Hematopoietic multipotent progenitor cell treated with erythropoietin and hydrocortisone succinate and interleukin-3 and kit ligand, for 8 days (in vitro differentiated cells): ENCODE measurements at regions not wholly inside any gene's neighbourhood (a gene's known extent, or its start where the extent isn't known, plus 50 kb on each side); places are given as distances from the start of the nearest gene placed in this dataset.
"Not testable (repeated sequence)": the region's sequence is repeated elsewhere in the genome, so short reads cannot be mapped to it uniquely, and the experiment has no call there.

Experiments
- DNase-seq: peaks from one replicate; pipeline ENCODE4 v3.0.0-alpha.2; 2015

- no peak for DNase-seq
Measured at GRCh38 chr18:22705328-22705727, 227.8 kb upstream of the RBBP8 start.

GRCh38 chr18:22706025-22706424 lies 227.1 kb upstream of the RBBP8 start:
- not testable (repeated sequence) for DNase-seq

GRCh38 chr18:22709288-22710060 lies 223.7 kb upstream of the RBBP8 start:
- DNase-seq, result no peak

DNA sequence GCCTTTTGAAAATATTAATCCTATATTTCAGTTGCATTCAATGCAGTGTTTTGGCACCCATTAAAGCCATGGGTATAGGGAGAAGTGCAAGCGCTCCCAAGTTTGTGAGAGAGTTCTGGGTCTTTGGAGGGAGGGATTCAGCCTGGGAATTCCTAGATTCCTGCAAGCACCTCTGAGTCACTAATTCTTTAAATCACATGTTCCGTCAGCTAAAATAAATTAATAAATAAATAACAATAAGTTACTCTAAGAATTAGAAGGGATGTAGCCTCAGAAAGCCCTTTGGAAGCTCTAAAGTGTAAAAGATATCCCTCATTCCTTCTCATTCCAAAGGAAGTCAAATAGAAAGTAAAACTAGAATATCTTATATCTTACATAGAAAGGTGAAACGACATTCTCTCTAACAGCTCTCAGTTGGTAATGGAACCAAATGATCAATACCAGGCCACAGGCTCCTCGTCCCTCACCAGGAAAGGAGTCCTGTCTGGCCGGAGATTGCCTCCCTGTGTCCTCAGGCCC lies 222.4 kb upstream of the RBBP8 start:
- DNase-seq, result no peak

- no peak for DNase-seq
Measured at GRCh38 chr18:22711192-22711685, 221.9 kb upstream of the RBBP8 start.

GRCh38 chr18:22713511-22713910 lies 219.6 kb upstream of the RBBP8 start:
- DNase-seq, result no peak

GRCh38 chr18:22717536-22717935 lies 215.6 kb upstream of the RBBP8 start:
- not testable (repeated sequence) for DNase-seq

DNA sequence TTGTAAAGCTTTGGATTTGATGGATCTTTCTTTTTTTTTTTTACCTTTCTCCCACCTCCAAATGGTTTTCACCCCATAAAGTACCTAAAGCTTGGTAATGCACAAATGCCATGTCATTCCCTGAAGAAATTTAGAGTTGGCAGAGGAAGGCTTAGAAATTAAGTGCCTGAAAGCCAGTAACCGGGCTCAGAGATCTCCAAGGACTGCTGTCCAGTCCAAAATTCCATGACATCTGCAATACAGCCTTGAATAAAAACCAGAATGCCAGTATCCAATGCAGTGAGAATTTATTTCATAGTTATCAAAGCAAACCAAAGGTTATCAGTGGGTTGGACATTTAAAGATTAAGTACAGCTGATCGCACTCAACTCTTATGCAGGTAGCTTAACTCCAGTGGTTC lies 209.9 kb upstream of the RBBP8 start:
- no peak for DNase-seq

- no peak for DNase-seq
Measured at GRCh38 chr18:22723773-22724172, 209.4 kb upstream of the RBBP8 start.

DNA sequence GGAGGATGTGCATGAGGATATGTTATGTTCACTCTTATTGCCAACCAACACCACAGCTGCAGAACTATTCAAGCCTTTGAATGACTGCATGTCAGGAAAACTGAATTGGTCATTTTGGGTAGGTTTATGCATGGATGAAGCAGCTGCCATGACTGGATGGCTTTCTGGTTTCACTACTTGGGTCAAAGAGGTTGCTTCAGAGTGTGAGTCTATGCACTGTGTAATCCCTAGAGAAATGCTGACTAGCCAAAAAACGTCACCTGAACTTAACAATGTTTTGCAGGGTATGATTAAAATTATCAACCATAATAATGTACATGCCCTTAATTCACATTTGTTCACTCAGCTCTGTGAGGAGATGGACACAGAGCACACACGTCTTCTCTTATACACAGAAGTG lies 206.7 kb upstream of the RBBP8 start:
- DNase-seq, result no peak

GRCh38 chr18:22728016-22728415 lies 205.1 kb upstream of the RBBP8 start:
- no peak for DNase-seq

- DNase-seq, result no peak
Measured at GRCh38 chr18:22728481-22729105, 204.5 kb upstream of the RBBP8 start.

GRCh38 chr18:22731398-22731797 lies 201.7 kb upstream of the RBBP8 start:
- no peak for DNase-seq

DNA sequence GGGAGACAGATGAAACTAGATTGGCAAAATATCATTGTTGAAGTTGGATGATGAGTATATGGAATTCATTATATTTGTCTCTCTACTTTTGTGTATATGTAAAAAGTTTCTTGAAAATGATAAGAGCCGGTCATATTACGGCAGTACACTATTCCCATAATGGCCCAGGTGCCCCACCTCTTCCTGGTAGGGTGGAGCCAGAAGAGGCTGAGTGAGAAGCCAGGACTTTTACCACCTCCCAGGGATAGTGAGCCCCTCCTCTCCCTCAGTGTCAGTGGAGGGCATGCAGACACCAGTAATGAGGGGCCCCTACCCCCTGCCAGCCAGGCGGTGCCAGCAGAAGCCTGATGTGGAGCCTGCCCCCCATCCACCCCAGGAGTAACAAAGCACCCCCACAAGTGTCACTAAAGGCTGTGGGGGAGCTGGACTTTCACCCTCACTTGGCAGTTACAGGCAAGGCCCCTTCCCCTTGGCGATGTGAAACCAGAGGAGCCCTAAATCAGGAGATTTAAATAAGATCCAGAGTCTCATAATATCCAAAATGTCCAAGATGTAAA lies 198.9 kb upstream of the RBBP8 start:
- DNase-seq, result no peak

DNA sequence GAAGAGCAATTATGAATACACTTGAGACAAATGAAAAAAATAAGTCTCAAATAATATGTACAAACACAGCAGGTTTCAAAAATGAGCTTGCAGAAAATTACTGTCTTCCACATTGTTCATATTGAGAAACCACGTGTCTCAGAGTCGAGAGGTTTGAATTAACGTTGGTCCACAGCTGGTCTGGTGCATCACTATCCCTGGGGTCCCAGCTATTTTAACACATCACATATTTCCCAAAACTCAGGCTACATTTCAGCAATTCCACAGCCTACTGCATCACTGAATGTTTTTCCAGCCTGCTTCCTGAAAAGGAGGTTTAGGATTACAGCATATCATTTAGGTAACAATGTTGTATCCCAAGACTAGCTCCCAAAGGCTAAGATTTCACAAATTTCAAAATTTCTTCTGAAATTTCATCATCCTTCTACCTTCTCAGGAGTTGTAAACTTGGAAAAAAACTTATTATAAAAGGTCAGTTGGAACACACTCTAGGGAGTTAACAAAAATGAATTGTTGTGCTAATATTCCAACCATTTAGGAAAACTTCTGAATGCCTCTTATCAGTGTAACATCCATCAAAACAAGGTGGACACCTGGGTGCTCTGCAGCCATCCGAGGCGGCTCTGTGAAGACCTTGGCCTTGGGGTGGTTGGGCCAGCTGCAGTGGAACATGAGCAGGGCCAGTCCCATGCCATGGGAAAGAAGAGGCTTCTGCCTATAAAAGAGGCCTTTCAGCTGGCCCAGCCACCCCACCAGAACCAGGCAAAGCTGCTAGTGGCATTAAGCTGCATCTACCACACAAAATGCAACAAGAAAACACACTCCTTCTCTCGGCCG lies 198.1 kb upstream of the RBBP8 start:
- DNase-seq, result no peak

DNA sequence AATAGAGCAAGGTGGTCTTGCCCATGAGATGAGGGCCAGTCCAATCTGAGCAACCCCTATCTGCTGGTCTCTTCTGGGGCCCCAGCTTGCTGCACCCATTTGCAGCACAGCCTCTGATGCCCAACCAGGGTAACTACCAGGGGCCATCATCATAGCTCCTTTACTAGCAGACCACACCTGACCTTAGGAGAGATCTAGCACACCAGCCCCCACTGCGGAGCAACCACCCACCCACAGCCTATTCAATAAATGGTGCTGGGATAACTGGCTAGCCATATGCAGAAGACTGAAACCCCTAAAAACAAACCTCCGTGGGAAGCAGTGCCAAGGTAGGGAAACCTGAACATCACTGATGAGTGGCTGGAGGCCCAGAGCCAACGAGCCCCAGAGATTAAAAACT lies 196.1 kb upstream of the RBBP8 start:
- no peak for DNase-seq

GRCh38 chr18:22739061-22739642 lies 194.0 kb upstream of the RBBP8 start:
- no peak for DNase-seq

DNA sequence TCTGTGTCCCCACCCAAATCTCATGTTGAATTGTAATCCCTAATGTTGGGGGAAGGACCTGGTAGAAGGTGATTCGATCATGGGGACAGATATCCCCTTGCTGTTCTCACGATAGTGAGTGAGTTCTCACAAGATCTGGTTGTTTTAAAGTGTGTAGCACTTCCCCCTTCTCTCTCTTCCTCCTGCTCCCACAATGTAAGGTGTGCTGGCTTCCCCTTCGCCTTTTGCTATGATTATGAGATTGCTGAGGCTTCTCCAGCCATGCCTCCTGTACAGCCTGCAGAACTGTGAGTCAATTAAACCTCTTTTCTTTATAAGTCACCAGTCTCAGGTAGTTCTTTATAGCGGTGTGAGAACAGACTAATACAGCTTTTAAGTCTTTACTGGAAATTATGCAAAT lies 193.3 kb upstream of the RBBP8 start:
- no peak for DNase-seq

- DNase-seq, result no peak
Measured at GRCh38 chr18:22741318-22741717, 191.8 kb upstream of the RBBP8 start.

DNA sequence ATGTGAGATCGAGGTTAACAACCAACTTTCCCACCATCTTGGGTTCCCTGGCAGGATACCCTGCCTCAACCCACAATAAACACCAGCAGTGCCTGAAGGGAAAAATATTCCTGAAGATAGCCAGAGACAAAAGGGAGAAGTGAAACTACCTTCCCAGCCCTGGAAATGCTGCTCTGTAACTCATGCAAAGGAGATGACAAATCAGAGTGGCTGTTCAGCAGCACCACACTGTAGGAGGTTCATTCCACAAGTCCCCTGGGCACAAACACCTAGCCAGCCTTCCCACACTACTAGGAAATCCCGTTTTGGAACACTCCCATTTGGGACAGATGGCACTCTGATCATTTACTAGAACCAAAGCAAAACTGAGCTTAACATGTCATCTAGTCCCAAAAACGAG lies 190.7 kb upstream of the RBBP8 start:
- no peak for DNase-seq

DNA sequence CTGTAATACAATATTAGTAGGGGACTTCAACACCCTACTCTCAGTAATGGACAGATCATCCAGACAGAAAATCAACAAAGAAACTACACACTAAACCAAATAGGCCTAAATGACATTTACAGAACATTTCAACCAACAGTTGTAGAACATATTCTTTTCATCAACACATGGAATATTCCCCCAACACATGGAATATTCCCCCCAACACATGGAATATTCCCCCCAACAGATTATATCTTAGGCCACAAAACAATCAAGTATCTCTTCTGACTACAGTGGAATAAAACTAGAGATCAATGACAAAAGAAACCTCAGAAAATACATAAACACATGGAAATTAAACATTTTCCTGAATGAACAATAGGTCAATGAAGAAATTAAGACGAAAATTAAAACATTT lies 187.2 kb upstream of the RBBP8 start:
- DNase-seq, result no peak

GRCh38 chr18:22752014-22752413 lies 181.1 kb upstream of the RBBP8 start:
- no peak for DNase-seq
